Glomerular visceral epithelial cell (primary cell): ENCODE measurements at regions not wholly inside any gene's neighbourhood (a gene's known extent, or its start where the extent isn't known, plus 50 kb on each side); places are given as distances from the start of the nearest gene placed in this dataset.

Experiments used
- DNase-seq: peaks from one replicate; pipeline ENCODE4 v3.0.0-alpha.2; 2016; ENCODE audit errors: extremely low spot score

DNA sequence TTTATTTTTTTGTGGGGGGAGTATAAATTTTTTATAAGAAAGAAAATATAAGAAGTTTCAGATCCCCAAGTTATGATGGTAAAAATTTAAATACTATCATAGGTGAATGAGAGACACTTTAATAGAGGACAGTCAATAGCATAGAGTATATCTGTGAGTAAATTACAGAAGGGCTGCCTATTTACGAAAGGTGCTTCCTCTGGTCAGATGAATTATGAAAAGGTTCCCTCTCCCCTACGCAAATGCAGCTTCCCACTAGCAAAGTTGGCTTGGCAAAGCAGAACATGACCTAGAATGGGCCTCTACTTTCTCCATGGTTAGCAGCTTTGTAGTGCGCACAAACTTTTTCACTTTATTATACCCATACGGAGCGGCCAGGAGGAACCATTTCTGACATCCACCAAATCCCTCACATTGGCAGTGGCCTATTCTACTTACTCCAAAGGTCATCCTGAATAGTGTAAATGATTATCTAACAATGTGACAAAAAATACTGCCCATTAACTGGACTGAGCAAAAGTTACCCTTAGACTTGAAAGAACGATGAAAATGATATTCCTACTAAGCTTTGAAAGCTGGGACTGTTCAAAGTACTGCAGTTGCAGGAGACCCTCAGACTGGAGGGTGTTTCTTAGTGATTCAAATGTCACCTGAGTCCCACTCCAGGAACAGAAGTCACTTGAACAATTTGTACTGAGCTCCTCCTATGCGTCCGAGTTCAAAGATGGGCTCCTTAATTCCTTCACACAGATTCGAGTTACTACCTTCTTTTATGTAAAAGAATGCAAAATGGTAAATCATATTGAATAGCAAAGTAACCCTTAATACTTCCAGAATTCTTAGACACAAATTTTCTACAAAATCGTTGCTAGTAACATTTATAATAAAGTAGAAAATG lies 148.5 kb downstream of the NOL4 start:
- no peak for DNase-seq

DNA sequence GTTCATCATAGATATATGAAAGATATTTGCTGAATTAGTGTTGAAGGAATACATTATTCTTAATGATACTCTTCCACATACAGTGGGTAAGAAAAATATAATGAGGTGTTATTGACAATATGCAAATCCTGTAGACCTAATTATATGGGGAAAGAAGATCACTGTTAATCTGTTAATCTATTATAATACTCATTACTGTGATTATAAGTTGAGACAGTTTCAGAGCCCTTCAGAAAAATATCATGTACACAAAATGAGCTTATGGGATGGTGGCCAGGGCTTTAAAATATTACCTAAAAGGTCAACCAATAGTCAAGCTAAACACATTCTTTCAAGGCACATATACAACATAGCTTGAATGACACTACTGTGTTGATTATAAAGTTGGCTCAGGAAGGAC lies 163.5 kb downstream of the NOL4 start:
- DNase-seq, result no peak

DNA sequence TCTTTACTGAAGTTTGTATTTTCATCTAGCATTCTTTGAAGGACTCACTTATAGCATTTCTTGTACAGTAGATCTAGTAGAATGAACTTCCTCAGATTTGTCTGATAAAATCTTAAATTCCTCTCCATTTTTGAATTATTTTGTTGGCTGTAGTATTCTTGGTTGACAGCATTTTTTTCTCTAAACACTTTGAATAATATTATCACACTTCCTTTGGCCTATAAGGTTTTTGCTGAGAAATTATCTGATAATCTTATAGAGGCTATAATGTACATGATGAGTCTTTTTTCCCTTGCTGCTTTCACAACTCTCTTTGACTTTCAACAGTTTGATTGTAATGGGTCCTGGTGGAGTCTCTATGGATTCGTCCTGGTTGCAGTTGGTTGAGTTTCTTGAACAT lies 169.5 kb downstream of the NOL4 start:
- DNase-seq, result no peak

DNA sequence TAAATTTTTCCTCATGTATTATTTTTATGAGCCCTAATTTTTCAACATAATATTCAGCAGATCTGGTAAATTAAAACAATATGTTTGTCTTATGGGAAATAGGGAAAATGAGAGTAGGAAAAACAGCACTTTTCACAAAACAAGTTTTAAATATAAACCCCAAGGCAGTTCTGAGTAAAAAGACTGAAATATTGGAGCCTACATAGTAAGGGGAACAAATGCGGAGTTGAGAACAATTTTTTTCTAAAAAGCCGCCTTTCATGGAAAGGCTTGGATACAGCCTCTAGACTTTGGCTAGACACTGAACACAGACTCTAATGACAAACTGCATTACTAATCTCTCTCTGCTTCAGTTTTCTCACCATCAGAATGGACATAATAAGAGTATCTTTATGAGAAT lies 174.1 kb downstream of the NOL4 start:
- DNase-seq, result no peak

DNA sequence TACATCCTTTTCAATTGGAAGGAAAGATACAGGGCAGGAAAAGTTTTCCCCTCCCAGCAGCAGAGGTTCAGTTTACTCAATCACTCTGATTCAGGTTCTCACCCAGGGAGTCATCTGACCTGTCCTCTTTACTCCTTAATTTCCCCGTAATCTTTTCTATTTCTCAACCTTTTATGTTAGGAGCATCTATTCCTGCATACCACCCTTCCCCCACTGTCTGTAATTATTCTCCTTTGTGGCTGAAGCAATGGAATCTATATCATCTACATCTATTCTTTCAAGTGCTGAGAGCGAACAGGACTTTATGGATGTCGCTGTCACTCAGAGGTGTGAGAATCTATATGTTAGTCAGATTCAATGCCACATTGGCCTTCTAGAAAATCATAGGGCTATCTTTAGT lies 175.2 kb downstream of the NOL4 start:
- DNase-seq, result no peak

DNA sequence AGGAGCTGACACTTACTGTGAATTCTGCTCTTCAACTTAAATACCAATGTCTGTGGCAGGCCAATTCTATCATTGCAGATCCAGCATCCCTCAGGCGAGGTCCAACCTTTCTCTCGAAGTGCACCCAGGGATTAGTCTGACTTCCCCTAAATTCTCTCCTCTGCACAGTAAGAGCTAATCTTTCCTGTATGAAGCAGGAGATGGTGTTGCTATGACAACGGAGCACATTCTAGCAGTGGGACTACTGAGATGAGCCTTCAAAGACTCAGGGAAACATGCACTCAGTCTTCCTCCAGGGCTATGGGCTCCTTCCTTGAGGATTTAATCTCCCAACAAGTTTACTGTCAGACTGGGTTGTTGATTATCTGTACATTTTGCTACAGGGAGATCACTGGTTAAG lies 176.3 kb downstream of the NOL4 start:
- no peak for DNase-seq

DNA sequence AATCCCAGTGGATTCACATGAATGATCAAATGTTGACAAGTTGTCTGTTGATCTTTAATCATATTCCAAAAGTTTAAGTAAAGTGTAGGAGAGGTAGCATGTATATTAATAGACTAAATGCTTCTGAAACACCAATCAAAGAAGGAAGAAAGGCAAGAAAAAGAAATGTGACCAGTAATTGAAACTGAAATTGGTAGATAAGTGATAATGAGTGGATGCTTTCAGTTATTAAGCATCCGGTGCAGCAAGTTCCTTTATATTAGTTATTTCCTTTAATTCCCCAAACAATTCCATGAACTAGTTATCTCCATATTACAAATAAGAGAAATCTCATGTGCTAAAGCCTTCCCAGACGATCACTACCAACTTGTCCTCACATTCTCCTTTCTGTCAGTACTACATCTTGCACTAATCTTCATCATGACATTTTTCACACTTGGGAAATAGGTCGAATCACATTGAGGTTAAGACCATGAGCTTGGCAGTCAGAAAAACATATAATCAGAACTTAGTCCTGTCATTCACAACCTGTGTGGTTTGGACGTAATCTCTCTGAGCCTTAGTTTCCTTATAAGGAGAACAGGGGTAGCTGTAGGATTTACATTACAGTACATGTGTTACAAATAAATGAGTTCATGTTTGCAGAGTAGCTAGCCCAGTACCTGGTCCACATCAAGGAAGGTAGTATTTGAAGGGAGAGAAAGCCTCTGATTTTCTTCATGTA lies 182.1 kb downstream of the NOL4 start:
- no peak for DNase-seq

DNA sequence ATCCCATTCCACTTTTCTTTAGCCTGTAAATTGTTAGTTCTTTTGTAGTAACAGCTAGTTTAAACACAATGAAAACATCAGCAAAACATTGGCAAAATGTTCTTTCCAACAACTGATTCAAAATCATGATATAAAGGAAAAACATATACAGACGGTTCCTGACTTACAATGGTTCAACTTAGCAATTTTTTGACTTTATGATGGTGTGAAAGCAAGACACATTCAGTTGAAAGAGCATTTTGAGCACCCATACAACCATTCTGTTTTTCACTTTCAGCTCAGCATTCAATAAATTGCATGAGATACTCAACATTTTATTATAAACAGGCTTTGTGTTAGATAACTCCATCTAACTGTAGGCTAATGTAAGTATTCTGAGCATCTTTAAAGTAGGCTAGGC lies 185.1 kb downstream of the NOL4 start:
- DNase-seq, result no peak

DNA sequence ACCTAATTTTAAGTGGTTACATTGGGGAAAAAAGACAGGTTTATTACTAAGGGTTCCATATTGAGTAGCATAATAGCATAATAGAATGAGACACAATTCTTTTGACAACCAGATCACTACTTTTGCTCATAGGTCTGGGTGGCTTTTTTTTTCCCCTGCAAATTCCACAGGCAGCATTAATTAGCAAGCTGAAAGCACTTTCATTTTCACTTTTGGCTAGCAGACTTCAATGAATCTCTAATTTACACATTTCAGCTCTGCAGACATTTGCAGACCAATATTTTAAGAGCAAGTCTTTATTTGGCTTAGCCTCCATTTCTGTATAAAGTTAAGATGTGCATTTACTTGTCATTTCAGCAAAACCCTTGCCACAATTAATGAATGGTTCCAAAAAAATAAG lies 185.5 kb downstream of the NOL4 start:
- no peak for DNase-seq

DNA sequence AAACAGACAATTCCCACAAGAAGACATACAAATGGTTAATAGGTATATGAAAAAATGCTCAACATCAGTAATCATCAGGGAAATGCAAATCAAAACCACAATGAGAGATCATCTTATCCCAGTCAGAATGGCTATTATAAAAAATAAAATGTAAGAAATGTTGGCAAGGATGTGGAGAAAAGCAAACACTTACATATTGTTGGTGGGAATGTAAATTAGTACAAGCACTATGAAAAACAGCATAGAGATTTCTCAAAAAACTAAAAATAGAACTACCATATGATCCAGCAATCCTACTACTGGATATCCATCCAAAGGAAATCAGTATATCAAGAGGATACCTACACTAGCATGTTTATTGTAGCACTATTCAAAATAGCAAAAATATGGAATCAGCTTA lies 186.6 kb downstream of the NOL4 start:
- DNase-seq, result no peak

DNA sequence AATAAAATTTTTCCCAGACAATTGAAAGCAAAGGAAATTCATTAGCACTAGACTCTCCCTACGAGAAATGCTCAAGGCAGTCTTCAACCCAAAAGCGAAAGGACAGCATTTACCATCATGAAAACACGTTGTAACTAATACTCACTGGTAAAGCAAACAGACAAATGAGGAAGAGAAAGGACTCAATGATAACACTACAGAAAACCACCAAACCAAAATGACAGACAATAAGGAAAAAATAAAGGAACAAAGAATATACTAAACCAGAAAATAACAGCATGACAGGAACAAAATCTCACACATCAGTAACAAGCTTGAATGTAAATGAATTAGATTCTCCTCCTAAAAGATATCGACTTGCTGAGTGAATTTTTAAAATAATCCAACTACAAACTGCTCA lies 190.7 kb downstream of the NOL4 start:
- DNase-seq, result no peak

DNA sequence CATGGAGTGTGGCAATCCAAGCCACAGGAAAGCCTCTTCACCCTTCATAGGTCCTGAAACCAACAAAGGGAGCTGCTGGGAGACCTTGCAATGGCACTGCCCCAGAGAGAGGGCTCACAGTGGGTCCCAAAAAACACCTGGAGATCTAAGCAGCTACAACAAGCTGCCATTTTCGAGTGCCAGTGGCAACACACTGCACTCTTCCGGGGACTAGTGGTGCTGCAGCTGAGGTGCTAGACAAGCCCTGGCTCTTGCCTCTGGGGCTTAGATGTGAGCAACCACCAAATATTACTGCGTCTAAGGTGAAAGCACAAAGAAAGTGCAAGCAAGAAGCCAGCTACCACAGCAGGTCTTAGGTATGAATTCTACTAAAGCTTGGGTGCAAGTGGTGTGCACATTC lies 192.9 kb downstream of the NOL4 start:
- no peak for DNase-seq

DNA sequence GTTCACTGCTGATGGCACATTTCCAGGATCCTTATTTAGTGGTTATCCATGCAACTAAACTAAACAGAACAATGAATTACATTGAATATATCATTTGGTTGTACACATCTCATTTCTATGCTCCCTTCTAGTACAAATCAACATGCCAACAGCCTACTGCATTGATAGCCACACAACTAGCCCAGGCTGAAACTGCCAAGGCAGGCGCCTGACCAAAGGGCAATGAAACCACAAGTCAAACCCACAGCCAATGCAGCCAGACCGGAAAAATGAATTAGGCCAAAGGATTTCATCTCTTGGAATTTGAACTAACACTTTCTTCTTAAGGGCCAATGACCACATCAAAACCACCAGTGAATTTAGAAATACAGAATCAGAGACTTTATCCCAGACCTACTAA lies 196.4 kb downstream of the NOL4 start:
- DNase-seq, result peak; percentile 35

DNA sequence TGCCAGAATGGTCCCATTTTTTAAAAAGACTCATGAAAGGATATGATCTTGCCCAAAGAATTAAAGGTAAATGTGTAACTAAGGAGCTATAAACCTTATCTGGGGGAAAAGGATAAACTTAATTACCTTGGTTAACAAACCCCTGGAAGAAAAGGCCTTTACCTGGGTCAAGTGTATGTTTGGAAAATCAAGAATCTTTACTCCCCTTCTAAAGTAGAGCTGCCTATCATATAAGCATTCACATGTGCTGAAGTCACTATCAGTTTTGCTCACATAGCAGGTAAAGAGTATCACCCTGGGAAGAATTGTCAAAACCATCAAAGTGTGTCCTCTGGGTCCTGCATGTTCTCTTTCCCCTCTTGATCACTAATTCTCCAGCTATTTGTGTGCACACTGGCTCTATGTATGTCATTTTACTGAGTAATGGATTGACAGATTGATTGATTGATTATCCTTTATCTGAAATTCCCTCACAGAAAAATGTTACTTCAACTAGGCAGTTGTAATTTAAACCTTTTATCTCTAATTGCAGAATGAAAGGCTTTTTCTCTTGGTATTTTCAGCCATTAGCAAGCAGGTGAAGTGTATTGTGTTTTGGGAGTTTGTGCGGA lies 199.4 kb downstream of the NOL4 start:
- no peak for DNase-seq

DNA sequence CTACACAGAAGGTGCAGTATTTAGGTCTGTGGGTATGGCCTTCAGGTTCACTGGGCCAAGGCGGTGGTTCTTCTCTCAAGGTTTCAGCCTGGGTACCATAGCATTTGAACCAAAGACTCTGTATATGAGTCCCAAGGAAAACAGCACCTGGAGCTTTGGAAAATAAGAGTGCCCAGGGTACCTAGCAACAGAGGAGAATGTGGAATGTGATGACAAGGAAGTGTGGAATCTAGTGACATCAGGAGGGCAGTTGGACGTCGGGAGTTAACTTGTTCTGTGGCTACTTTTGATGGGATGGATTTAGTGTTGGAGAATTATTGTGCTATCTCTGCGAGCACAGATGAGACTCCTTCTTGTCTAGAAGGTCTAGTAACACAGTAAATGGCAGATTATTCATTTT lies 201.2 kb downstream of the NOL4 start:
- DNase-seq, result peak; percentile 43

DNA sequence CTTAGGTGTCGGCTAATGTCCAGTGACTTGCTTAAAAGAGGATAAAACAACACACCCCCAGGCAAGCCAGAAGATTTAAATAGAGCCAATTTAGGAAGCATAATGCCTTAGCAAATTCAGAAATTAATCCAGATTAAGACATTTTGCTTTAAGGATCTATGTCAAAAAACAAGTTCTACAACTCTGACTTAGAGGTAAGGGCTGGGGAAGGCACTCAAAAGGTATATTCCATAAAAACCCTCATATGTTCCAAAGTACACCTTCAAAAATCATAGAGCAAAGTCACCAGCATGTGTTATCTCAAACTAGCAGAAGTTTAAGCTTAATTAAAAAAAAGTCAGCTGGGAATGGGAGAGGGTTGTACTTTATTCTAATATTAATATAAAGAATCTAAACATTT lies 206.4 kb downstream of the NOL4 start:
- DNase-seq, result no peak

DNA sequence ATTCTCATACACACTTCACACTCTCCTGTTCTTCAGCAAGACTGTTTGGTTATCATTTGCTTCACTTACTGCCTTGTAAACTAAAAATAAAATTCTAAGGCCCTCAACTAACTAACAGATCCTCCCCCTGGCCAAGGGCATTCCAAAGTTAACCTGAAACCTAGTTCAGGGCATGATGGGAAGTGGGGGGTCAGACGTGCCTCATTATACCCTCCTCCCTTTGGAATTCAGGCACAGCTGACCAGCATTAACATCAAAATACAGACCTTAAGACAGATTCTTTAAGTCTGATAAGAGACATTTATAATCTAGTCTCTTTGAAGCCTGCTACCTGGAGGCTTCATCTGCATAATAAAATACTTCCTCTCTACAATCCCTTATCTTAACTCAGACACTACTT lies 221.0 kb downstream of the NOL4 start:
- DNase-seq, result no peak

DNA sequence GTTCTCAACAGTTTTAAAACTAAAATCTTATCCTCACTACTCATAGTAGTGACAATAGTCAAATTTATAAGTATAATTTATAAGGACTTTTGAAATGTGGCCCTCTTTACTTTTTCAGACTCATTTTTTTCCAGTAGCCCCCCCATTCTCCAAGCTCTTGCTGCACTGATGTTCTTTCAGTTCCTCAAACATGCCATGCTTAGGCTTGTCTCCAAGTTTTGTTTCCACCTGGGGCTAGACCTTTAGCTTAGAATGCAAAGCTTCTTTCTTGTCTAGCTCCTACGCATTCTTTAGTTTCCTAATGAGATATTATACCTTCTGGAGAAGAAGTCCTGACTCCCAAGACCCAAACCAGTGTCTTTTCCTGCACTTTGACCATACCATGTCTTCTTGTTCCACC lies 222.6 kb downstream of the NOL4 start:
- DNase-seq, result no peak

DNA sequence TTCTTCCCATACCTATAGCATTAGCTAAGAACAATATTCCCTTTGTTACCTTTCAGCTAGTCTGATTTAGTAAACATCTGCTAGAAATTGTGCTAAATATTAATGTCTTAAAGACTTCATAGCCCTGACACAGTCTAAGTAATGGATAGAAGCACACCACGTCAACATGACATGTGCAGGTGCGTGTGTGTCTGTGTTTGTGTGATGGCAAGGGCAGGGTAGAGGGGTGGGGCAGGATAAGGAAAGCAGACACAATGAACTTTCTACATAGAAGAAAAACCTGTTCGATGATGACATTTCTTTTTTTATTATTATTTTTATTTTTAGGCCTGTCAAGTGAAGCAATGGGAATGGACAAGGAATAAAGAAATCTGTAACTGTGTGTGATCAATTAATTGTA lies 223.3 kb downstream of the NOL4 start:
- DNase-seq, result no peak

DNA sequence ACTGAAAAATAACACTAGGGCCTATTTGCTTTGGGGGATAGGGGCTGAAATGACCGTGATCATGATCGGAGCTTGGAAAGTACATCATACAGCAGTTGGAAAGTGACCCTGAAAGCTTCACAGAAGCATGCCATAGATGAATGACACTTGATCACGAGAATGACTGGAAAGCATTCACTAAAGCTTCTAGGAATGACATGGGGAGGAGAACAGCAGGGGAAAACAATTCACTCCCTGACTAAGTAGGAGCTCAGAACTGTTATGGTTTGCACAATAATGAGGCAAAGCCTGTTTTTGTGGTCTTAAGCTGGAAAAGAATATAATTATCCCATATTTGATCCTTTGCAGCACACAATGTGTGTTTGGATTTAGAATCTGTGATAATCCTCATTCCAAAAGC lies 237.5 kb downstream of the NOL4 start:
- DNase-seq, result no peak

DNA sequence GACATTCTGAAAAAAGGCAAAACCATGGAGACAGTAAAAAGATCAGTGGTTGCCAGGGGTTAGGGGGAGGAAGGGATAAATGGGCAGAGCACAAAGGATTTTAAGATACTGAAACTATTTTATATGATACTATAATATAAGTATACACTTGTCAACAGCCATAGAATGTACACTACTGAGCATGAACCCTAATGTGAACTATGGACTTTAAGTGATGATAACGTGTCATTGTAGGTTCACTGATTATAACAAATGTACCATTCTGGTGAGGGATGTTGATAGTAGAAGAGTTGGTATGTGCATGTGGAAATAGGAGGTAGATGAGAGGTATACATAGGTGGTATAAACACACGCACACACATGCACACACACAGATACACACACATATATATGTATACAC lies 241.6 kb downstream of the NOL4 start:
- no peak for DNase-seq

DNA sequence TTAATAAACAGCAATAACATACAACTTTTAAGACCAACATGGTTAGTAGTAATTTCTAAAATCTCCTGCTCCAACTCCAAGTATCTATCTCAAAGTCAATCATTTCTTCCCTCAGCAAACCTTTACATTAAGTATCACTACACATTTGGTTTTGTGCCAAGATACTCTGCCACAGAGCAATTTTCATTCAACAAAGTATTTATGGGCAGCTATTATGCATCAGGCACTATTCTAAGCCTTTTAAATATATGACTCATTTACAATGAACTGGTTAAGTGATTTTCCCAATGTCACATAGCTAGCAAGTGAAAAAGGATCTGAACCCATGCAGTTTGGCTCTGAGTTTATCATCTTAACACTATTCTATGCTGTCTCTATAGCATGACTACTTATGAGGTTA lies 264.3 kb downstream of the NOL4 start:
- no peak for DNase-seq

DNA sequence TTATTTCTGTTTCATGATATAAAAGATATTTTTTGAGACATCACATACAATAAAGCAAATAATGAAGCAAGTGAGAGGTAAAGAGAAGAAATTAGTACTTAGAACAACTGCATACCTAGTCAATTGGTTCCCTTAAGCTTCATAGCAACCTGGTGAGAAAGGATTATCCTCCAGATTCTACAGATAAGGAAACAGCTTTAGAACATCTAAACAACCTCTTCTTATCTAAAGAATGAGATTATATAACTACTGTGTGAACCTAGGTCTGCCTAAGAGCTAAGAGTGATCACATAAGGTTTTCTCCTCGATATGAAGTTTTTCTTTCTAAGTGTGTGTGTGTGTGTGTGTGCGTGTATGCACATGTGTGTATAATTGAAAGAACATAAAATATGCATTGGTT lies 265.1 kb downstream of the NOL4 start:
- no peak for DNase-seq
